Activated CD8-positive, alpha-beta memory T cell treated with anti-CD3 and anti-CD28 coated beads, Interleukin-2, amount 50 U/mL, for 24 hours (primary cell): ENCODE measurements at regions not wholly inside any gene's neighbourhood (a gene's known extent, or its start where the extent isn't known, plus 50 kb on each side); places are given as distances from the start of the nearest gene placed in this dataset.
"Not testable (repeated sequence)": the region's sequence is repeated elsewhere in the genome, so short reads cannot be mapped to it uniquely, and the experiment has no call there.

Experiments
- DNase-seq: peaks from one replicate; pipeline ENCODE4 v3.0.0-alpha.2; 2020; ENCODE audit errors: extremely low read depth

DNA sequence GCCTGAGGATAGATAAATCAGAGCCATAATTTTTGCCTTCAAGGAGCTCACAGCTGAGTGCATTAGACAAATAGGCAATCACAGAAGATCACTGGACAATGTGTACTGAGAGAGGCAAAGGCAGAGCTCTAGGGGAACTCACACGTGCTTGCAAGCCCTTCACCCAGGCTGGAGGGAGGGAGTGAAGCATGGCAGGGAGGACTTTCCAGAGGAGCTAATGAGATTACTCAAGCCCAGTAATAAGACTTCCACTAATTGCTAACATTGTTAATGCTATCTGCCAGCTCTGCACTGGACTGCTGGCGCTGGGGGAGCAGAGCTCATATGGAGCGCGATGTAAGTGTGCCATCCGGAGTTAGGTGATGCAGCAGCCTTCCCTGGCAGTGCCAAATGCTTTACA lies 408.4 kb downstream of the NTRK2 start:
- no peak for DNase-seq

DNA sequence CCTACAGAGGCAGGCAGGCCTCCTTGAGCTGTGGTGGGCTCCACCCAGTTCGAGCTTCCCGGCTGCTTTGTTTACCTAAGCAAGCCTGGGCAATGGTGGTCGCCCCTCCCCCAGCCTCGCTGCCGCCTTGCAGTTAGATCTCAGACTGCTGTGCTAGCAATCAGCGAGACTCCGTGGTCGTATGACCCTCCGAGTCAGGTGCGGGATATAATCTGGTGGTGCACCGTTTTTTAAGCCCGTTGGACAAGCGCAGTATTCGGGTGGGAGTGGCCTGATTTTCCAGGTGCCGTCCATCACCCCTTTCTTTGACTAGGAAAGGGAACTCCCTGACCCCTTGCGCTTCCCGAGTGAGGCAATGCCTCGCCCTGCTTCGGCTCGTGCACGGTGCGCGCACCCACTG lies 407.6 kb downstream of the NTRK2 start:
- not testable (repeated sequence) for DNase-seq
